SK-N-SH (cell line): ENCODE measurements at regions not wholly inside any gene's neighbourhood (a gene's known extent, or its start where the extent isn't known, plus 50 kb on each side); places are given as distances from the start of the nearest gene placed in this dataset.

ENCODE experiments used
- ELF1 ChIP-seq: IDR thresholded peaks from 2 replicates; pipeline ENCODE4 v1.4.0; 2012
- EP300 ChIP-seq, 2 experiments: IDR thresholded peaks; 2 replicates each; pipeline versions ENCODE4 v1.4.0 to v1.6.1; 2012; ENCODE audit warnings: borderline replicate concordance in 1 of 2, low read depth in 1 of 2, low read length in 1 of 2
- EZH2phosphoT487 ChIP-seq: fragments of 200-600 bp; sonication (generic); IDR thresholded peaks from 2 replicates; pipeline ENCODE4 v1.6.1; 2017; ENCODE audit warnings: low read depth, mixed run types, mild to moderate bottlenecking, antibody characterized with exemption, moderate library complexity, borderline replicate concordance
- FOXM1 ChIP-seq: IDR thresholded peaks from 2 replicates; pipeline ENCODE4 v1.4.0; 2012; ENCODE audit warnings: low read depth, mild to moderate bottlenecking
- NRF1 ChIP-seq: IDR thresholded peaks from 2 replicates; pipeline ENCODE4 v1.6.1; 2012; ENCODE audit warnings: low read depth, mild to moderate bottlenecking, low read length
- RXRA ChIP-seq: IDR thresholded peaks from 2 replicates; pipeline ENCODE4 v1.4.0; 2012; ENCODE audit warnings: low read depth, mild to moderate bottlenecking, borderline replicate concordance
- TEAD4 ChIP-seq: IDR thresholded peaks from 2 replicates; pipeline ENCODE4 v1.4.0; 2012; ENCODE audit warnings: mild to moderate bottlenecking, borderline replicate concordance; ENCODE audit not compliant: insufficient read depth
- TF ChIP-seq, protein P1 (sequence below): IDR thresholded peaks from 2 replicates; pipeline ENCODE4 v1.4.0; 2012; ENCODE audit warnings: low read depth, borderline replicate concordance
- TF ChIP-seq, protein P2 (sequence below): fragments of 200-600 bp; sonication (generic); IDR thresholded peaks from 2 replicates; pipeline ENCODE4 v1.6.1; 2017; ENCODE audit warnings: antibody characterized with exemption, mild to moderate bottlenecking, moderate library complexity

DNA sequence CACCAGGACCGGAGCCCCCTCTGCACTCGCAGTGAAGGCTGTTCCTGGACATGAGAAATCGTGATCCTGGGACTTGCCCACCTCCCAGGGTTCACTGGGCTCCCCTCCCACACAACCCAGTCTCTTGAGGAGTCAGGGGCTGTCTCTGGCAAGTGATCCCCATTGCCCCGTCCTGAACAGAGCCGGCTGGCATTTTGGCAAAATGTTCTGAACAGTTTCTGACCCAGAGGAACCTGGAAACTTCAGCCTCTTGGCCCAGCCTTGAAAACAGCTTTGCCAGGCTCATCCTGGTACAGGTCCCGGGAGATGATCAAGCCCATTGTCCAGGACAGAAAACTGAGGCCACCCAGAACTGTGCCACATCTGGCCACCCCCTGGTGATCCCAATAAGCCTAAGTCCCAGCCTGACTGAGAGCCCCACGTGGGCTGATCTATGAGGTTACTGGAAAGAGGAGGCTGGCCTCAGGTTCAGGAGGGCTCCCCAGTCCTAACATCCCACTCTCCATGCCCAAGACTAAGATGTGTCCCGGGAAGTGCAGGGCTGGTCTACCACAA, 115.7 kb downstream of the OAT start:
- no peak for TF ChIP-seq FOXM1
- no peak for TF ChIP-seq EP300 (IDR thresholded peaks at IDR 0.05; ENCODE audit: borderline replicate concordance in 1 of 2, low read depth in 1 of 2, low read length in 1 of 2)
- TF ChIP-seq NRF1: no peak
- TF ChIP-seq, protein P1, sequence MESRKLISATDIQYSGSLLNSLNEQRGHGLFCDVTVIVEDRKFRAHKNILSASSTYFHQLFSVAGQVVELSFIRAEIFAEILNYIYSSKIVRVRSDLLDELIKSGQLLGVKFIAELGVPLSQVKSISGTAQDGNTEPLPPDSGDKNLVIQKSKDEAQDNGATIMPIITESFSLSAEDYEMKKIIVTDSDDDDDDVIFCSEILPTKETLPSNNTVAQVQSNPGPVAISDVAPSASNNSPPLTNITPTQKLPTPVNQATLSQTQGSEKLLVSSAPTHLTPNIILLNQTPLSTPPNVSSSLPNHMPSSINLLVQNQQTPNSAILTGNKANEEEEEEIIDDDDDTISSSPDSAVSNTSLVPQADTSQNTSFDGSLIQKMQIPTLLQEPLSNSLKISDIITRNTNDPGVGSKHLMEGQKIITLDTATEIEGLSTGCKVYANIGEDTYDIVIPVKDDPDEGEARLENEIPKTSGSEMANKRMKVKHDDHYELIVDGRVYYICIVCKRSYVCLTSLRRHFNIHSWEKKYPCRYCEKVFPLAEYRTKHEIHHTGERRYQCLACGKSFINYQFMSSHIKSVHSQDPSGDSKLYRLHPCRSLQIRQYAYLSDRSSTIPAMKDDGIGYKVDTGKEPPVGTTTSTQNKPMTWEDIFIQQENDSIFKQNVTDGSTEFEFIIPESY: no peak
- no peak for TF ChIP-seq EZH2phosphoT487
- TF ChIP-seq RXRA: no peak
- TF ChIP-seq ELF1: no peak
- no peak for TF ChIP-seq TEAD4
- TF ChIP-seq, protein P2, sequence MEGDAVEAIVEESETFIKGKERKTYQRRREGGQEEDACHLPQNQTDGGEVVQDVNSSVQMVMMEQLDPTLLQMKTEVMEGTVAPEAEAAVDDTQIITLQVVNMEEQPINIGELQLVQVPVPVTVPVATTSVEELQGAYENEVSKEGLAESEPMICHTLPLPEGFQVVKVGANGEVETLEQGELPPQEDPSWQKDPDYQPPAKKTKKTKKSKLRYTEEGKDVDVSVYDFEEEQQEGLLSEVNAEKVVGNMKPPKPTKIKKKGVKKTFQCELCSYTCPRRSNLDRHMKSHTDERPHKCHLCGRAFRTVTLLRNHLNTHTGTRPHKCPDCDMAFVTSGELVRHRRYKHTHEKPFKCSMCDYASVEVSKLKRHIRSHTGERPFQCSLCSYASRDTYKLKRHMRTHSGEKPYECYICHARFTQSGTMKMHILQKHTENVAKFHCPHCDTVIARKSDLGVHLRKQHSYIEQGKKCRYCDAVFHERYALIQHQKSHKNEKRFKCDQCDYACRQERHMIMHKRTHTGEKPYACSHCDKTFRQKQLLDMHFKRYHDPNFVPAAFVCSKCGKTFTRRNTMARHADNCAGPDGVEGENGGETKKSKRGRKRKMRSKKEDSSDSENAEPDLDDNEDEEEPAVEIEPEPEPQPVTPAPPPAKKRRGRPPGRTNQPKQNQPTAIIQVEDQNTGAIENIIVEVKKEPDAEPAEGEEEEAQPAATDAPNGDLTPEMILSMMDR: no peak
